ENCODE measurements at regions not wholly inside any gene's neighbourhood (a gene's known extent, or its start where the extent isn't known, plus 50 kb on each side); places are given as distances from the start of the nearest gene placed in this dataset.
"Not testable (repeated sequence)": the region's sequence is repeated elsewhere in the genome, so short reads cannot be mapped to it uniquely, and the experiment has no call there.

DNA sequence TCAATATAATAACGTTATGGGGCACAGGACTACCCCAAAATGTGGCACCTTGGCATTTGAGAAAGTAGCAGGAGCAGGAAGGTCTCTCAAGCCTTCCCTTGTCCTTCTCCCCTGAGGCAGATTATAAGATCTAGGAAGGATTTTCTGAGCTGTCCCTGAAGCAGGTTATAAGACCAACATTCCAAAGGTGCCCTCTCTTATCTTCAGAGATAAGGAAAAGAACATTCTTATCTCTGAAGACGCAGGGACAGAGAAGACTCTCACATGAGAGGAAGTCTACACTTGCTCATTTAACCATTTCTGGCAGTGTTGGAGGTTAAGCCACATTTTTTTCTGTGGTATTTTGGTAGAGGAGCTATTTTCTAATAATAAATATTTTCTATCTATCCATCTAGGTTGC lies 437.9 kb upstream of the MAOA start:
- DNase-seq (ENCODE audit: low spot score), result no peak
- no peaks in the 10 kb centered on the region for H3K4me1 Mint-ChIP-seq (ENCODE audit: low read depth)
- H3K4me3 Mint-ChIP-seq, result no peak overlapping the region
- peaks cover 8% of the 10 kb centered on the region for H3K9me3 Mint-ChIP-seq
- no peak overlapping the region for H3K27ac Mint-ChIP-seq
- no peaks in the 10 kb centered on the region for H3K27me3 Mint-ChIP-seq (ENCODE audit: insufficient read depth)
- no peaks in the 10 kb centered on the region for H3K36me3 Mint-ChIP-seq (ENCODE audit: low read depth)
- intact Hi-C loops (cut with micrococcal nuclease), result no loop called here

DNA sequence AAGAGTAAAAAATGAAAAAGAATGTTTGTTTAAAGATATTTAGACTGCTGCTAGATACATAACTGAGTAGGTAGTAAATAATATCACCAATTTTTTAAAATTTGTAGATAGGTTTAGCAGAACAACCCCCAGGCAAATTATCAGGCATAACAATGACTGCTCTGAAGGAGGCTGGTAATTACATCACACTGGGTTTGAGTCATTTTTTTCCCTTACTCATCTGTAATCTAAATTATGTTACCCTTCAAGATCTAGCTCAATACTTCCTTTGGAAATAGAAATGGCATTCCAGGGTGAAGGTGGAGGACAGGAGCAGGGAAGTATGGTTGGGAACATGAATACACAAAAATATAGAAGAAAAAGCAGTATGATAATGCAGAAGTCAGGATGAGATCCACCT lies 431.6 kb upstream of the MAOA start:
- no peak for DNase-seq (ENCODE audit: low spot score)
- no peaks in the 10 kb centered on the region for H3K9me3 Mint-ChIP-seq
- intact Hi-C loops (cut with micrococcal nuclease), result no loop called here
- no peak overlapping the region for H3K4me3 Mint-ChIP-seq
- H3K27me3 Mint-ChIP-seq (ENCODE audit: insufficient read depth), result no peaks in the 10 kb centered on the region
- no peaks in the 10 kb centered on the region for H3K4me1 Mint-ChIP-seq (ENCODE audit: low read depth)
- H3K36me3 Mint-ChIP-seq (ENCODE audit: low read depth), result no peaks in the 10 kb centered on the region
- H3K27ac Mint-ChIP-seq, result no peak overlapping the region

DNA sequence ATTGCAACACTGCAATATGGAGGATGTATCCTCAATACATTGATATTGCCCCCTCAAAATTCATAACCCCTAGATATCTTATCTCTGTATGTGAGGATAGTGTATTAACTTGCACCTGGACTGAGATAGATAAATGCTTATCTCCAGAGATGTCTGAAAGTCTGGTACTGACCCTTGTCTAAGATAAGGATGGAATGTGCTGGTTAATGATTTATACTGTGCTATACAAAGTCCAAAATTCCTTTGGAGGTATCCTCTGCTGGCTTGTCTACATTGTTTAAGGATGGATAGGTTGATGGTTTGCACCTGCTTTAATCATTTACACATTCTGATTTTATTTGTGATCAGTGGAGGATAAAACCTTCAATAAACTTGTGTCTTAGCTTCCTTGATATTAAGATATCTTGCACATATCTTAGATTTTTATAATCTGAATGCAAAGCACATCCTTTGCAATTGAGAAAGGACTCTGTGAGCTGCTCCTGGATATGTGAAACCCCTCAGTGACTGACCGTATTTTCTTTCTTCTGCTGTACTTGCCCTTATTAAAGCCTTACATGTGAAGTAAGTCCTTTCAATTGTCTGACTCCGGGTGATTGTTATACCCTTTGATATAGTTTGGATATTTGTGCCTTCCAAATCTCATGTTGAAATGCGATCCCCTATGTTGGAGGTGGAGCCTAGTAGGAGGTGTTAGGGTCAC lies 430.3 kb upstream of the MAOA start:
- H3K4me3 Mint-ChIP-seq, result no peak overlapping the region
- no peaks in the 10 kb centered on the region for H3K36me3 Mint-ChIP-seq (ENCODE audit: low read depth)
- no peaks in the 10 kb centered on the region for H3K27me3 Mint-ChIP-seq (ENCODE audit: insufficient read depth)
- intact Hi-C loops (cut with micrococcal nuclease), result no loop called here
- no peaks in the 10 kb centered on the region for H3K9me3 Mint-ChIP-seq
- no peak for DNase-seq (ENCODE audit: low spot score)
- no peaks in the 10 kb centered on the region for H3K4me1 Mint-ChIP-seq (ENCODE audit: low read depth)
- H3K27ac Mint-ChIP-seq, result no peak overlapping the region

DNA sequence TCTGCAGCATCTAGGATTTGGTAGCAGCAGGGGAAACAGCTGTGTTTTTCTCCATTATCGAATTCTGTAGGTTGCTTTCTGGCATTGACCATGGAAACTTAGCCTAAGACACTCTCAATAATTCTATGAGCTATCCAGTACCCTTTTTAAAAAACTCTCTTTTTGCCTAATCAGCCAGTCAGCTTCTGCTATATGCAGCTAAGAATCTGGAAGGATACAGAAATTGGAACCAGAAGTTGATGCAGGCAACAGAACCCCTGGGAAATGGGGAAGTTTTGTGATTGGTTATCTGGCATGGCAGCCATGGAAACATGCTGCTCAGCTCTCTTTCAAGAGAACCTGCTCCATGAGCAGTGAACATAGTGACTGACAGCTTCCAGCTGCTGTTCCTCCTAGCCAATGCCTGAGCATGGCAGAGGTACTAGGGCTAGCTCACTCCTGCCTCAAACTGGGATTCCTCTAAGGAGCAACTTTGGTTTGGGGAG lies 417.6 kb upstream of the MAOA start:
- Mint-ChIP-seq H3K4me3 (no peak overlapping the region), H3K36me3 (ENCODE audit: low read depth) (no peaks in the 10 kb centered on the region), H3K4me1 (ENCODE audit: low read depth) (no peaks in the 10 kb centered on the region), H3K27me3 (ENCODE audit: insufficient read depth) (no peaks in the 10 kb centered on the region), H3K9me3 (no peaks in the 10 kb centered on the region), H3K27ac (no peak overlapping the region)
- no peak for DNase-seq (ENCODE audit: low spot score)
- intact Hi-C loops (cut with micrococcal nuclease), result no loop called here

DNA sequence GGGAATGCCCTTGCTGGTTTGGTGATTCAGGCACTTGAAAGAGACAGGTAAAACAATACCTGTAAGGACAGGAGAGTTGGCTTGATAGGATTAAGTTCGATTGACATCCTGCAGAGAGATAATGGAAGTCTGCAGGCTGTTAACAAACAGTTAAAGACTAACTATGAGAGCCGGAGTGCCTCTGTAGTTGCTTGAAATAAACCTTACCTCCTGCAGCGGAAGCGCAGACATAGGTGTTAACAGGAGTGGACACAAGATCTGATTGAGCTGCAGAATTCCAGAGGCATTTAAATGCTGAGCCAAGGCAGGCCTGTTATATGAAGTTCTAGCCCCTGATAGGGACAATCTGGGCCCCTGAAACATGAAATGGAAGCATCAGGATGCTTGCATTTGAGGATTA lies 416.7 kb upstream of the MAOA start:
- Mint-ChIP-seq H3K36me3 (ENCODE audit: low read depth) (no peaks in the 10 kb centered on the region), H3K9me3 (no peaks in the 10 kb centered on the region), H3K4me1 (ENCODE audit: low read depth) (no peaks in the 10 kb centered on the region), H3K27ac (no peak overlapping the region), H3K27me3 (ENCODE audit: insufficient read depth) (no peaks in the 10 kb centered on the region), H3K4me3 (no peak overlapping the region)
- no peak for DNase-seq (ENCODE audit: low spot score)
- intact Hi-C loops (cut with micrococcal nuclease), result no loop called here

DNA sequence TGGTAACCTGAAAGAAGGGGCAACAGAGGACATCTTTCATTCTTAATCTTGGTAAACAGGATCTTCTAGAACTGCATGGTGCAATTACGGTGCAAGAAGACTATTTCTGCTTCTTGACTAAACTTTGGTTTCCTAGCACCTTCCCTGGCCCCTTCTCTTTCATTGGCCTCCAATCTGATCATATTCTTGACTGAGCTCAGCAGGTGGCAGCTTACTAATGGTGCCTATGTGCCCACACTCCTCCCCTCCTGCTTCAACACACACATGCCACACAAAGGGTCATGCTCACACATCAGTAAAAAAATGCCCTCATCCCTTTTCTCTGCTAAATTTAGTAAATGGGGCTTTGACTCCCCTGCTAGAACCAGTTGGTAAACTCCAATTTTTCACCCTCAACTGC lies 400.5 kb upstream of the MAOA start:
- DNase-seq (ENCODE audit: low spot score), result no peak
- intact Hi-C loops (cut with micrococcal nuclease), result no loop called here
- Mint-ChIP-seq H3K27ac (no peak overlapping the region), H3K4me3 (no peak overlapping the region), H3K4me1 (ENCODE audit: low read depth) (no peaks in the 10 kb centered on the region), H3K9me3 (no peaks in the 10 kb centered on the region), H3K27me3 (ENCODE audit: insufficient read depth) (no peaks in the 10 kb centered on the region), H3K36me3 (ENCODE audit: low read depth) (no peaks in the 10 kb centered on the region)

DNA sequence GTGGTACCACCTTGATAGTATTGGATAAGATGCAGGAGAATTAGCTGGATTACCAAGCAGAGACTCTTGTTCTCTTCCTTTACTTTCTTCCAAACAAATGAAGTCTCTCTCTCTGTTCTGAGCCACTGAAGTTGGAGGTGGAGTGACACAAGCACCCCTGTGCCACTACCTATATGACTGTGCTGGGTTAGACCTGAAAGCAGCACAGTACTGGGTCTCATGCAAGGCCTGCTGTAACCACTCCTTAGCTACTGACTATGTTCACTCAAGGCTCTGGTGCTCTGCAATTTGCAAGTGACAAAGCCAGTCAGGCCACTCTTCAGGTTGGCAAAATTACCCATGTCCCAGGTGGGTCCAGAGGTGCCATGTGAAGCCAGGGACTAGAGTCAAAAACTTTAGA lies 389.6 kb upstream of the MAOA start:
- Mint-ChIP-seq H3K36me3 (ENCODE audit: low read depth) (no peaks in the 10 kb centered on the region), H3K4me3 (no peak overlapping the region), H3K4me1 (ENCODE audit: low read depth) (no peaks in the 10 kb centered on the region), H3K27me3 (ENCODE audit: insufficient read depth) (no peaks in the 10 kb centered on the region), H3K27ac (no peak overlapping the region), H3K9me3 (peaks cover 6% of the 10 kb centered on the region)
- DNase-seq (ENCODE audit: low spot score), result no peak
- intact Hi-C loops (cut with micrococcal nuclease), result no loop called here

DNA sequence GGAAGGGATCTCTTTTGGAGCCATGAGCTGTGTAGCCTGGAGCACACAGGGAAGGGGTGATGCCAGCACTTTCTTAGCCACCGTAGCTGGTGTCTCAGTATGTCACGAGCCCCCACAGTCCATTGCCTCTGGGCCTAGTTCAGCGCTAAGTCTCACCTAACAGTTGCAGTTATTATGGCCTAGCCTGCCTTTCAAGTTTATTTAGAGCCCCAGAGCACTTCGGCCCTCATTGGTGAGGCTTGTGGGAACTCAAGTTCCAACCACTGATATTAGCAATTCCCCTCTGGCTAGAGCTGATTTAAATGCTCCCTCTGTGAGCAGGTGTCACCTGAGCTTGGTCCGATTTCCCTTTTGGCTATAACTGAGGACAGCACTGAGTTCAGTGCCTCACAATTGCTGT lies 388.4 kb upstream of the MAOA start:
- no peak overlapping the region for H3K27ac Mint-ChIP-seq
- H3K9me3 Mint-ChIP-seq, result peaks cover 6% of the 10 kb centered on the region

DNA sequence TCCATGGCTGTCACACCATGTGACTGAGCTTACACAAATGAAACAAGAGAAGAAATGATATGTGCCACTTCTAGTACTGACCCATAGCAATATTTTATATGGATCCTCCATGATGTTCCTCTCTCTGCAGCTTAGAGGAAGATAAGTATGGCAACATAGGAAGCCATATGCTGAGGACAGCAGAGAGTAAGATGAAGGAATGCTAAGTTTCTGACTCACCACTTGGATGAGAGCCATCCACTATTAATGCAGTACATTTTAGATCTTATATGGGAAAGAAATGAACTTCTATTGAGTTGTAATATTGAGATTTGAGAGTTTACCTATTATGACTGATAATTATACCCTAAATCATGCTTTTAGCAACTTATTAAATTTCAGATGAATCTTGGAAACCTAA lies 386.9 kb upstream of the MAOA start:
- intact Hi-C loops (cut with micrococcal nuclease), result no loop called here
- no peaks in the 10 kb centered on the region for H3K36me3 Mint-ChIP-seq (ENCODE audit: low read depth)
- no peaks in the 10 kb centered on the region for H3K27me3 Mint-ChIP-seq (ENCODE audit: insufficient read depth)
- H3K9me3 Mint-ChIP-seq, result peaks cover 6% of the 10 kb centered on the region
- no peak overlapping the region for H3K27ac Mint-ChIP-seq
- H3K4me1 Mint-ChIP-seq (ENCODE audit: low read depth), result no peaks in the 10 kb centered on the region
- no peak overlapping the region for H3K4me3 Mint-ChIP-seq
- DNase-seq (ENCODE audit: low spot score), result no peak

More for the DNA sequence above, 388.4 kb upstream of the MAOA start:
- Mint-ChIP-seq H3K4me3 (no peak overlapping the region), H3K36me3 (ENCODE audit: low read depth) (no peaks in the 10 kb centered on the region), H3K4me1 (ENCODE audit: low read depth) (no peaks in the 10 kb centered on the region), H3K27me3 (ENCODE audit: insufficient read depth) (no peaks in the 10 kb centered on the region)
- intact Hi-C loops (cut with micrococcal nuclease), result no loop called here
- DNase-seq (ENCODE audit: low spot score), result no peak

DNA sequence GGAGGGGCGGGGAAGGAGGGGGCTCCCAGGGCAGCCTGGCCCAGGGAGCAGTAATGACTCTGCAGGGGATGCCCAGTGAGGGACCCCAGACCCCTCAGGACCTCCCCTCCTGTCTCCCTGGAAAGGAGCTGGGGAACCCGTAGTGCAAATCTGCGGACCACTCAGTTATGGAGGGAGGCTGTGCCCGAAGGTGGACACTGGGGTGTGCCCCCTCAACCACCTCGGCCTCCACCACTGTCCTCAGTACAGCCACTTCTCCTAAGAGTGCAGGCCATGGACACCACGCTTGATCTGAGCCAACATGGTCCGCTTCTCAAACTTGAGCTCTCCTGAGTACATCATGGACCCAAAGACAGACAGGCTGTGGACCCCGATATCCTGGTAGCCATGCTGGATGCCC lies 378.2 kb upstream of the MAOA start:
- intact Hi-C loops (cut with micrococcal nuclease), result no loop called here

DNA sequence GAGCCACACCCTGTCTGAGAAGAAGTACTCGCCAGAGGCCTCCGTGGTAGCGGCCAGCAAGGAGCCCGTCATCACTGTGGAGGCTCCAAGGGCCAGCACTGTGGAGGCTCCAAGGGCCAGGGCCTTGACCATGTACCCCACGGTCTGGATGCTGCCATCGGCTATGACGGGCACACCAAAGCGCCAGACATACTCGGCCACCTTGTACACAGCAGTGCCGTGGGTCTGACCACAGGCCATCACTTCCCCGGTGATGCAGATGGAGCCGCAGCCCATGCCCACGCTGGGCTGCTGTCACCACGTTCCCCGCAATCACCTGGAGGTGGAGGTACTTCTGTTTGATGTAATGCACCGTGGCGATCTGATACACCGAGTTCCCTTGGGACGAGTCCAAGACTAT lies 377.7 kb upstream of the MAOA start:
- no peak for DNase-seq (ENCODE audit: low spot score)
- intact Hi-C loops (cut with micrococcal nuclease), result no loop called here
- H3K4me3 Mint-ChIP-seq, result no peak overlapping the region
- H3K27ac Mint-ChIP-seq, result no peak overlapping the region
- H3K27me3 Mint-ChIP-seq (ENCODE audit: insufficient read depth), result no peaks in the 10 kb centered on the region
- H3K9me3 Mint-ChIP-seq, result no peaks in the 10 kb centered on the region
- no peaks in the 10 kb centered on the region for H3K36me3 Mint-ChIP-seq (ENCODE audit: low read depth)
- no peaks in the 10 kb centered on the region for H3K4me1 Mint-ChIP-seq (ENCODE audit: low read depth)

More for the DNA sequence above, 378.2 kb upstream of the MAOA start:
- Mint-ChIP-seq H3K4me1 (ENCODE audit: low read depth) (no peaks in the 10 kb centered on the region), H3K27ac (no peak overlapping the region), H3K4me3 (no peak overlapping the region), H3K36me3 (ENCODE audit: low read depth) (no peaks in the 10 kb centered on the region), H3K27me3 (ENCODE audit: insufficient read depth) (no peaks in the 10 kb centered on the region), H3K9me3 (no peaks in the 10 kb centered on the region)
- DNase-seq (ENCODE audit: low spot score), result no peak

DNA sequence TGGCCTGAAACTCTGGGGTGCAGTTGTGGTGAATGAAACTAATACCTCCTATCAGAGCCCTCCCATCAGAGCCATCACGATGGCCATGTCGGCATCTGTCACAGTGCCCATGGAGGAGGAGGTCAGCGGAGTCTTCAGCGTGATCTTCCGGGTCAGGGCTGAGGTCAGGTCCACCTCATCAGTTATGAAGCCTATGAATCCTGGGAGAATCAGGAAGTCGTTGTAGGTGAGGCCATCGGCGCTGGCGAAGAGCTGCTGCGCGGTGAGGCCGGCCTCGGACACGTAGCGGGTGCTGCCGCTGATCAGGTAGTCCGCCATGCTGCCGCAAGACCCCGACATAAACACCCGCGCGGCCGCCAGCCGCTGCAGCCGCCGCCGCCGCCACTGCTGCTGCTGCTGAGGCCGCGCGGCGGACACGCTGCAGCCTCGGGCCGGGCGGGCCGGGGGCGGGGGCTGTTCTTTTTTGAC lies 376.7 kb upstream of the MAOA start:
- Mint-ChIP-seq H3K9me3 (peaks cover 4% of the 10 kb centered on the region), H3K27ac (no peak overlapping the region), H3K27me3 (ENCODE audit: insufficient read depth) (no peaks in the 10 kb centered on the region), H3K36me3 (ENCODE audit: low read depth) (no peaks in the 10 kb centered on the region), H3K4me3 (no peak overlapping the region), H3K4me1 (ENCODE audit: low read depth) (no peaks in the 10 kb centered on the region)
- intact Hi-C loops (cut with micrococcal nuclease), result no loop called here
- no peak for DNase-seq (ENCODE audit: low spot score)

DNA sequence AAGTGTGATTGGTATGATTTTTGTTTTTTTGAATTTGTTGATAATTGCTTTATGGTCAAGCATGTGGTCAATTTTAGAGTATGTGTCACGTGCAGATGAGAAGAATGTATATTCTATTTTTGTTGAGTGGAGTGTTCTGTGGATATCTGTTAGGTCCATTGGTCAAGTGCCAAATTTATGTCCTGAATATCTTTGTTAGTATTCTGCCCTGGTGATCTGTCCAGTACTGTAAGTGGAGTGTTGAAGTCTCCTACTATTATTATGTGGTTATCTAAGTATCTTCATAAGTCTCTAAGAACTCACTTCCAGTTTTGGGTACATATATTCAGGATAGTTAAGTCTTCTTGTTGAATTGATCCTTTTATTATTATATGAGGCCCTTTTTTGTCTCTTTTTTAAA lies 372.9 kb upstream of the MAOA start:
- intact Hi-C loops (cut with micrococcal nuclease), result no loop called here
- Mint-ChIP-seq H3K27ac (no peak overlapping the region), H3K36me3 (ENCODE audit: low read depth) (no peaks in the 10 kb centered on the region), H3K9me3 (peaks cover 4% of the 10 kb centered on the region), H3K4me3 (no peak overlapping the region), H3K27me3 (ENCODE audit: insufficient read depth) (no peaks in the 10 kb centered on the region), H3K4me1 (ENCODE audit: low read depth) (no peaks in the 10 kb centered on the region)
- DNase-seq (ENCODE audit: low spot score), result no peak

DNA sequence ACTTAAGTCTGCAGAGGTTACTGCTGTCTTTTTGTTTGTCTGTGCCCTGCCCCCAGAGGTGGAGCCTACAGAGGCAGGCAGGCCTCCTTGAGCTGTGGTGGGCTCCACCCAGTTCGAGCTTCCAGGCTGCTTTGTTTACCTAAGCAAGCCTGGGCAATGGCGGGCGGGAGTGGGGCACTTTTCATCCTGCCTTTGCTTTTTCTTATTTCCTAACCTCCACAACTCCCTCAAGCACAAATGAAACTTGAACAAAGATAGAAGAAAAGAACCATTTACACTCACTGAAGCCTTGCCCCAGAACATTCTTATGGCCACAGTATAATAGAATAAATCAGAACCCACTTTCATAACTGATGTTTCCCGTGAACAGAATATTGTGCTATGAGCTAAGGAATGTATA lies 344.5 kb upstream of the MAOA start:
- H3K9me3 Mint-ChIP-seq; H3K4me3 Mint-ChIP-seq; intact Hi-C loops (cut with micrococcal nuclease); H3K4me1 Mint-ChIP-seq (ENCODE audit: low read depth); H3K36me3 Mint-ChIP-seq (ENCODE audit: low read depth); H3K27ac Mint-ChIP-seq; DNase-seq (ENCODE audit: low spot score); H3K27me3 Mint-ChIP-seq (ENCODE audit: insufficient read depth): not testable (repeated sequence)
